SU-DHL-6 (cell line): ENCODE measurements at regions not wholly inside any gene's neighbourhood (a gene's known extent, or its start where the extent isn't known, plus 50 kb on each side); places are given as distances from the start of the nearest gene placed in this dataset.

Experiments
- H2AFZ ChIP-seq: fragments of 200-600 bp; sonication (generic); 2 replicates; pipeline ENCODE4 v1.6.1; 2014; ENCODE audit warnings: low read depth, mild to moderate bottlenecking, moderate library complexity, mixed read lengths, antibody characterized with exemption, low read length; ENCODE audit not compliant: severe bottlenecking
- H3F3A ChIP-seq: fragments of 200-600 bp; shearing (Covaris generic); 2 replicates; pipeline ENCODE4 v1.6.0; 2016; ENCODE audit warnings: antibody characterized with exemption, mild to moderate bottlenecking; ENCODE audit not compliant: insufficient read depth
- H3K27ac ChIP-seq: fragments of 200-600 bp; sonication (generic); 2 replicates; pipeline ENCODE4 v1.5.1; 2016; ENCODE audit warnings: low read depth, mild to moderate bottlenecking, low read length, moderate library complexity, mixed read lengths
- H3K27me3 ChIP-seq: fragments of 200-600 bp; sonication (generic), shearing (Covaris generic); 2 replicates; pipeline ENCODE4 v1.6.0; 2014; ENCODE audit warnings: mild to moderate bottlenecking, low read length
- H3K36me3 ChIP-seq: fragments of 200-600 bp; sonication (generic); 2 replicates; pipeline ENCODE4 v1.6.1; 2014; ENCODE audit warnings: mild to moderate bottlenecking, low read length, mixed read lengths
- H3K4me2 ChIP-seq: fragments of 300-600, 200-600 bp; shearing (Covaris generic), sonication (generic); 2 replicates; pipeline ENCODE4 v1.6.0; 2014; ENCODE audit warnings: low read length, low read depth, mild to moderate bottlenecking; ENCODE audit not compliant: poor library complexity, severe bottlenecking
- H3K4me3 ChIP-seq: fragments of 200-600 bp; sonication (generic); 2 replicates; pipeline ENCODE4 v1.5.1; 2014; ENCODE audit warnings: antibody characterized with exemption, low read length, mild to moderate bottlenecking, mixed read lengths; ENCODE audit not compliant: insufficient read depth, poor library complexity, severe bottlenecking
- H3K79me2 ChIP-seq: fragments of 200-600 bp; sonication (generic); 2 replicates; pipeline ENCODE4 v1.6.1; 2014; ENCODE audit warnings: mild to moderate bottlenecking, low read length, moderate library complexity; ENCODE audit not compliant: insufficient read depth
- H3K9ac ChIP-seq: fragments of 200-600 bp; sonication (generic); 2 replicates; pipeline ENCODE4 v1.7.0; 2014; ENCODE audit warnings: mild to moderate bottlenecking, low read length
- H3K9me2 ChIP-seq: fragments of 200-600 bp; sonication (generic); replicated peaks from 2 replicates; pipeline ENCODE4 v1.6.1; 2014; ENCODE audit warnings: low read length; ENCODE audit not compliant: insufficient read depth
- H3K9me3 ChIP-seq: fragments of 200-600 bp; sonication (generic); 2 replicates; pipeline ENCODE4 v1.6.1; 2014; ENCODE audit warnings: low read length, mixed read lengths; ENCODE audit not compliant: insufficient read depth
- H4K20me1 ChIP-seq: fragments of 200-600 bp; sonication (generic); 2 replicates; pipeline ENCODE4 v1.6.1; 2014; ENCODE audit warnings: low read depth, mild to moderate bottlenecking, antibody characterized with exemption, low read length, moderate library complexity, mixed read lengths
- CTCF ChIP-seq: fragments of 200-600 bp; sonication (generic); IDR thresholded peaks from one replicate; pipeline ENCODE4 v1.5.1; 2017; ENCODE audit warnings: antibody characterized with exemption, mild to moderate bottlenecking, low read length, moderate library complexity; ENCODE audit not compliant: insufficient read depth, poor library complexity, severe bottlenecking
- EZH2phosphoT487 ChIP-seq: fragments of 200-600 bp; sonication (generic), shearing (Covaris generic); conservative IDR thresholded peaks from 2 replicates; pipeline ENCODE4 v1.6.1; 2018; ENCODE audit warnings: mild to moderate bottlenecking, antibody characterized with exemption, low read length, moderate library complexity, mixed read lengths

- H3K9ac ChIP-seq: no peak overlapping the region
- TF ChIP-seq EZH2phosphoT487: no peak
- TF ChIP-seq CTCF: no peak
- no peak overlapping the region for H3K4me3 ChIP-seq
- H3F3A ChIP-seq: no peaks in the 10 kb centered on the region
- H3K79me2 ChIP-seq: no peaks in the 10 kb centered on the region
- no peak overlapping the region for H3K4me2 ChIP-seq
- no peaks in the 10 kb centered on the region for H3K9me2 ChIP-seq
- no peaks in the 10 kb centered on the region for H3K36me3 ChIP-seq
- H2AFZ ChIP-seq: no peak overlapping the region
- no peak overlapping the region for H3K27ac ChIP-seq
- no peaks in the 10 kb centered on the region for H3K27me3 ChIP-seq
- no peaks in the 10 kb centered on the region for H3K9me3 ChIP-seq
- H4K20me1 ChIP-seq: no peaks in the 10 kb centered on the region
Observed at GRCh38 chr1:83515578-83516154, 483.3 kb downstream of the TTLL7 start.

GRCh38 chr1:83512373-83513193 is 486.3 kb downstream of the TTLL7 start:
- H3K9ac ChIP-seq: no peak overlapping the region
- no peaks in the 10 kb centered on the region for H3K79me2 ChIP-seq
- H3K9me2 ChIP-seq: no peaks in the 10 kb centered on the region
- H3K9me3 ChIP-seq: no peaks in the 10 kb centered on the region
- H3K27me3 ChIP-seq: no peaks in the 10 kb centered on the region
- TF ChIP-seq CTCF (no peak), EZH2phosphoT487 (no peak)
- no peaks in the 10 kb centered on the region for H4K20me1 ChIP-seq
- no peak overlapping the region for H3K27ac ChIP-seq
- H3K4me2 ChIP-seq: no peak overlapping the region
- no peak overlapping the region for H3K4me3 ChIP-seq
- no peaks in the 10 kb centered on the region for H3K36me3 ChIP-seq
- H3F3A ChIP-seq: no peaks in the 10 kb centered on the region
- no peak overlapping the region for H2AFZ ChIP-seq

- Histone ChIP-seq H3K36me3 (no peaks in the 10 kb centered on the region), H3K79me2 (no peaks in the 10 kb centered on the region), H3K4me3 (no peak overlapping the region), H3K27me3 (no peaks in the 10 kb centered on the region), H3K27ac (no peak overlapping the region), H2AFZ (no peak overlapping the region), H4K20me1 (no peaks in the 10 kb centered on the region), H3K9me3 (no peaks in the 10 kb centered on the region), H3K9me2 (no peaks in the 10 kb centered on the region), H3K9ac (no peak overlapping the region), H3K4me2 (no peak overlapping the region), H3F3A (no peaks in the 10 kb centered on the region)
- TF ChIP-seq EZH2phosphoT487 (no peak), CTCF (no peak)
Observed at GRCh38 chr1:83511146-83511726, 487.7 kb downstream of the TTLL7 start.
